K562 (cell line): ENCODE measurements at regions not wholly inside any gene's neighbourhood (a gene's known extent, or its start where the extent isn't known, plus 50 kb on each side); places are given as distances from the start of the nearest gene placed in this dataset.

Experiments used
- COPS2 ChIP-seq: fragments of 450-650 bp; conservative IDR thresholded peaks from 2 replicates; pipeline ENCODE4 v1.6.1; 2016; ENCODE audit warnings: mild to moderate bottlenecking, moderate library complexity
- EGR1 ChIP-seq: fragments of 450-650 bp; conservative IDR thresholded peaks from 2 replicates; pipeline ENCODE4 v1.6.1; 2017; ENCODE audit warnings: mild to moderate bottlenecking
- GTF2F1 ChIP-seq: IDR thresholded peaks from 2 replicates; pipeline ENCODE4 v1.6.1; 2011; ENCODE audit warnings: low read depth, low read length, improper control_type of control experiment
- MBD2 ChIP-seq: sonication (generic); IDR thresholded peaks from 2 replicates; pipeline ENCODE4 v1.6.1; 2016; ENCODE audit warnings: low read depth, borderline replicate concordance
- NR2C1 ChIP-seq, 2 experiments: fragments of 450-650 bp; IDR thresholded peaks; 2 replicates each; pipeline ENCODE4 v1.6.1; 2017; ENCODE audit warnings: mild to moderate bottlenecking in 2 of 2, antibody characterized with exemption in 1 of 2, inconsistent platforms in 1 of 2, missing compliant biosample characterization in 1 of 2, missing genetic modification characterization in 1 of 2
- STAT6 ChIP-seq: sonication (generic); formaldehyde crosslinking; IDR thresholded peaks from 2 replicates; pipeline ENCODE4 v1.8.1; 2023; ENCODE audit warnings: mild to moderate bottlenecking, missing genetic modification reagents
- ZC3H4 ChIP-seq: sonication (generic); formaldehyde crosslinking; IDR thresholded peaks from 2 replicates; pipeline ENCODE4 v1.9.0; 2021; ENCODE audit warnings: missing genetic modification reagents, borderline replicate concordance
- ZNF551 ChIP-seq: fragments of 250-450 bp; sonication (Bioruptor Pico); IDR thresholded peaks from 2 replicates; pipeline ENCODE4 v1.5.0; 2021; ENCODE audit warnings: mild to moderate bottlenecking, moderate library complexity
- TF ChIP-seq, protein P1 (sequence below): fragments of 450-650 bp; IDR thresholded peaks from one replicate; pipeline ENCODE4 v1.6.1; 2018; ENCODE audit warnings: mild to moderate bottlenecking, moderate library complexity; ENCODE audit not compliant: partially characterized antibody

DNA sequence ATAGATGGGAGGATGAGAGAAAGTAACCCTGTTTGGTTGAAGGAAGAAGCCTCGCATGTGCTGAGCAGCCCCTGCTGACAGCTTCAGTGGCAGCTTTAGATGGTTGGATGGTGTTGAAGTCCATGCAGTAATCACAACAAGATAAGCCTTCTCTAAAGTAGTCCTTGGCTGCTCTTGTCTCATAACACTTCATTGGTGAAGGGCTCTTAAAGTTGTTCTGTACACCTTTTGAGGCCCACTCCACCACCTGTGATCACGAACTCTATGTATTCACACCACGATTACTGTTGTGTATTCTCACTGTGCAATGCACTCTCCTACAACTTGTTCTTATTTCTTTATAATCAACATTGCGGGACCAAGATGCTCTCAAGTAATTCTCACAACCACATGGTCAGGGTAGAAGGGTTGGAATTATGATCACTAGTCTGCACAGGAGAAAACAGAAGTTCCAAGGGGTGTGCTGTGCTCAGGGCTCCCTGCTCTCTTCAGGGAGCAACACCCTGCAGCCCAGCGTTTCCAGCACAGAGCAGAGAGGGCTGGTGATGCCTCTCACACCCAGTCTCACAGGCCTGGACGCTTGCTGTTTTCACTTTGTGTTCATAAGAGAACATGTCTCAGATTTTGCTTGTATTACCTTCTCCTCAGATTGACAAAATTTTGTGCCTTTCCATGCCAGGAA, 294.4 kb downstream of the SMOC2 start (continued):
- no peak for TF ChIP-seq STAT6
- TF ChIP-seq MBD2 = no peak
- no peak for TF ChIP-seq EGR1
- TF ChIP-seq, protein P1, sequence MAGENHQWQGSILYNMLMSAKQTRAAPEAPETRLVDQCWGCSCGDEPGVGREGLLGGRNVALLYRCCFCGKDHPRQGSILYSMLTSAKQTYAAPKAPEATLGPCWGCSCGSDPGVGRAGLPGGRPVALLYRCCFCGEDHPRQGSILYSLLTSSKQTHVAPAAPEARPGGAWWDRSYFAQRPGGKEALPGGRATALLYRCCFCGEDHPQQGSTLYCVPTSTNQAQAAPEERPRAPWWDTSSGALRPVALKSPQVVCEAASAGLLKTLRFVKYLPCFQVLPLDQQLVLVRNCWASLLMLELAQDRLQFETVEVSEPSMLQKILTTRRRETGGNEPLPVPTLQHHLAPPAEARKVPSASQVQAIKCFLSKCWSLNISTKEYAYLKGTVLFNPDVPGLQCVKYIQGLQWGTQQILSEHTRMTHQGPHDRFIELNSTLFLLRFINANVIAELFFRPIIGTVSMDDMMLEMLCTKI = no peak
- no peak for TF ChIP-seq ZNF551
- TF ChIP-seq GTF2F1 = no peak
- no peak for TF ChIP-seq ZC3H4 (CRISPR knock-in tag)
- no peak for TF ChIP-seq NR2C1 (IDR thresholded peaks at IDR 0.05)
- no peak for TF ChIP-seq NR2C1 (tag; IDR thresholded peaks at IDR 0.05)
- TF ChIP-seq COPS2 = no peak
